Sigmoid colon (tissue), 6 donors: ENCODE measurements at regions not wholly inside any gene's neighbourhood (a gene's known extent, or its start where the extent isn't known, plus 50 kb on each side); places are given as distances from the start of the nearest gene placed in this dataset.

Experiments
- DNase-seq: peaks from one replicate; pipeline ENCODE4 v3.0.0-alpha.2; 2019
- H3K27ac ChIP-seq, 4 donors: fragments of 200-600 bp; sonication (generic); one replicate each; pipeline ENCODE4 v1.5.1; 2016 to 2019; ENCODE audit warnings: mild to moderate bottlenecking in 1 of 4
- H3K27me3 ChIP-seq, 3 donors: fragments of 200-600 bp; sonication (generic); one replicate each; pipeline ENCODE4 v1.5.1; 2019; ENCODE audit warnings: mild to moderate bottlenecking in 1 of 3
- H3K36me3 ChIP-seq, 4 donors: fragments of 200-600 bp; sonication (generic); one replicate each; pipeline ENCODE4 v1.5.1; 2016 to 2019
- H3K4me1 ChIP-seq, 4 donors: fragments of 200-600 bp; sonication (generic); one replicate each; pipeline ENCODE4 v1.5.1; 2017 to 2019
- H3K4me3 ChIP-seq, 4 donors: fragments of 200-600 bp; sonication (generic); one replicate each; pipeline ENCODE4 v1.5.1; 2017 to 2019; ENCODE audit warnings: mild to moderate bottlenecking in 2 of 4, moderate library complexity in 1 of 4
- H3K9me3 ChIP-seq, 4 donors: fragments of 200-600 bp in 3 of 4; sonication (generic) in 3 of 4; one replicate each; pipeline versions ENCODE4 v1.5.1 to v1.6.1; 2013 to 2019
- CTCF ChIP-seq, 4 experiments: fragments of 450-650 bp in 3 of 4; fragments of 200-600 bp in 1 of 4; IDR thresholded peaks; one replicate each; pipeline ENCODE4 v1.5.1; 2016 to 2019; ENCODE audit warnings: antibody characterized with exemption in 4 of 4, mild to moderate bottlenecking in 3 of 4, moderate library complexity in 2 of 4
- EP300 ChIP-seq, 4 donors: sonication (generic); formaldehyde crosslinking; IDR thresholded peaks; one replicate each; pipeline ENCODE4 v1.6.1; 2017; ENCODE audit warnings: antibody characterized with exemption in 4 of 4
- POLR2A ChIP-seq, 2 donors: fragments of 450-650 bp; IDR thresholded peaks; one replicate each; pipeline ENCODE4 v1.6.1; 2016; ENCODE audit warnings: antibody characterized with exemption in 2 of 2, mild to moderate bottlenecking in 2 of 2, moderate library complexity in 2 of 2
- POLR2AphosphoS5 ChIP-seq, 4 donors: sonication (generic); formaldehyde crosslinking; IDR thresholded peaks; one replicate each; pipeline ENCODE4 v1.6.1; 2017; ENCODE audit warnings: antibody characterized with exemption in 4 of 4
- WGBS, 2 donors: extraction: QIAGEN DNeasy Blood & Tissue Kit; methylation state at CpG; one replicate each; pipeline ENCODE4 v1.1.7; 2013; 5-methylcytosine and 5-hydroxymethylcytosine counted together
- intact Hi-C: fragments of 100-400 bp; cut with DNase I; formaldehyde crosslinking; loops from one replicate; pipeline ENCODE4 v1.15.1; 2023
- donor health status: healthy with polysubstance abuse.
- donor health status: healthy.

GRCh38 chr2:128809880-128810279 lies 491.2 kb upstream of the HS6ST1 start:
- DNase-seq: no peak
- no peak overlapping the region for H3K4me3 ChIP-seq
- intact Hi-C loops: no loop called here
- H3K36me3 ChIP-seq: no peaks in the 10 kb centered on the region
- no peaks in the 10 kb centered on the region for H3K4me1 ChIP-seq
- no peaks in the 10 kb centered on the region for H3K27me3 ChIP-seq
- WGBS, 2 donors: 31 to 49% methylated on average over 3 of the region's 3 CpGs
- TF ChIP-seq CTCF (IDR thresholded peaks at IDR 0.05): no peak
- no peak for TF ChIP-seq EP300 (IDR thresholded peaks at IDR 0.05)
- TF ChIP-seq POLR2A (IDR thresholded peaks at IDR 0.05): no peak
- no peak overlapping the region for H3K27ac ChIP-seq
- H3K9me3 ChIP-seq: no peaks in the 10 kb centered on the region

- intact Hi-C loops: no loop called here
- Histone ChIP-seq H3K27me3 (no peaks in the 10 kb centered on the region), H3K4me1 (no peaks in the 10 kb centered on the region), H3K36me3 (no peaks in the 10 kb centered on the region), H3K9me3 (no peaks in the 10 kb centered on the region), H3K27ac (no peak overlapping the region), H3K4me3 (no peak overlapping the region)
- TF ChIP-seq POLR2A (IDR thresholded peaks at IDR 0.05) (no peak), POLR2AphosphoS5 (IDR thresholded peaks at IDR 0.05) (no peak), EP300 (IDR thresholded peaks at IDR 0.05) (no peak), CTCF (IDR thresholded peaks at IDR 0.05) (no peak)
- DNase-seq: no peak
- WGBS, 2 donors: 89 to 91% methylated on average over 14 of the region's 14 CpGs
Observed at GRCh38 chr2:128812183-128812940, 493.7 kb upstream of the HS6ST1 start.

- H3K27ac ChIP-seq: no peak overlapping the region
- TF ChIP-seq CTCF (IDR thresholded peaks at IDR 0.05) (no peak), POLR2A (IDR thresholded peaks at IDR 0.05) (no peak), EP300 (IDR thresholded peaks at IDR 0.05) (no peak), POLR2AphosphoS5 (IDR thresholded peaks at IDR 0.05) (no peak)
- no peaks in the 10 kb centered on the region for H3K9me3 ChIP-seq
- no peak overlapping the region for H3K4me3 ChIP-seq
- no peak for DNase-seq
- intact Hi-C loops: no loop called here
- H3K4me1 ChIP-seq: no peaks in the 10 kb centered on the region
- no peaks in the 10 kb centered on the region for H3K27me3 ChIP-seq
- no peaks in the 10 kb centered on the region for H3K36me3 ChIP-seq
- WGBS, 2 donors: 67 to 87% methylated on average over 7 of the region's 7 CpGs
Observed at GRCh38 chr2:128813352-128814034, 494.8 kb upstream of the HS6ST1 start.

GRCh38 chr2:128815248-128815647 lies 496.6 kb upstream of the HS6ST1 start:
- no peak for TF ChIP-seq POLR2A (IDR thresholded peaks at IDR 0.05)
- no peak for TF ChIP-seq CTCF (IDR thresholded peaks at IDR 0.05)
- no peak for TF ChIP-seq EP300 (IDR thresholded peaks at IDR 0.05)
- TF ChIP-seq POLR2AphosphoS5 (IDR thresholded peaks at IDR 0.05): no peak
- intact Hi-C loops: no loop called here
- Histone ChIP-seq H3K36me3 (no peaks in the 10 kb centered on the region), H3K27ac (no peak overlapping the region), H3K27me3 (no peaks in the 10 kb centered on the region), H3K9me3 (no peaks in the 10 kb centered on the region), H3K4me3 (no peak overlapping the region), H3K4me1 (no peaks in the 10 kb centered on the region)
- DNase-seq: no peak
- 88 to 90% methylated on average over 3 of the region's 3 CpGs for WGBS, 2 donors
